ENCODE measurements at regions not wholly inside any gene's neighbourhood (a gene's known extent, or its start where the extent isn't known, plus 50 kb on each side); places are given as distances from the start of the nearest gene placed in this dataset.
A peak's percentile ranks its signal among the peaks of the same experiment; 100 is the strongest.

DNA sequence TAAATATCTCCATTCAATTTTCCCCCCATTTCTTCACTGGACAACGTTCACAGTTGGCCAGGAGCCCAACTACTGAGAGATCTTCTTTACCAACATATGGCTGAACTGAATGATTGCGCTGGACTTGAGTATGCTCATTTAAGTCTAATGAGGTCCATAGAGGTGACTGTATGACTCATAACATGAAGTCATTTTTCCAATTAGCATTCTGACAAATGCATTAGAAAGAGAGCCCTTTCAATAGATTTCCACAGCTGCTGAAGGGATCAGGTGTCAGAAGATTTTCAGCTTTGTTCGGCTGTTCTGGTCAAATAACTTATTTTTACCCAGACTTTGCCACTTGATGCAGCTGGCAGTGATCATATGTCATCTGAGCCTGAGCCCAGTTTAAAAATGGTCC is 438.0 kb downstream of the ETV1 start:
- no peaks in the 10 kb centered on the region for H4K20me1 ChIP-seq (ENCODE audit: low read depth, low read length)

DNA sequence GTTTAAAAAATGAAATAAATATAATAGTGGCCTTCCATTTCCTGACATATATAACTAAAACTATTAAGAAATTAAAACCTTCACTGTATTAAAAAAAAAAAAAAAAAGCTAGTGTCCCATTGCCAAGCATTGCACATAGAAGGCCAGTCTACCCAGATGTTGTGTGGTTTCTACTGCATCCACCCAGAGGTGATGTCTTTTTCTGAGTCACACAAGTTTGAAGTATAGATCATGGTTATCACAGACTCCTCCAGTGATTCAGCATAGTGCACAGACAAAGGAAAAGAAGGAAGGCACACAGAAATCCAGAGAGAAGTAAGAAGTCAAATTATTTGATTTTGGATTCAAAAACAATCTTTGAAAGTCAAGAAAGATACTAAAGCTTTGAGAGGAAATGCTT is 429.0 kb downstream of the ETV1 start:
- no peaks in the 10 kb centered on the region for H3K9me3 ChIP-seq (ENCODE audit: insufficient read depth, low read length)
- no peaks in the 10 kb centered on the region for H3K79me2 ChIP-seq (ENCODE audit: insufficient read depth, low read length)
- H4K20me1 ChIP-seq (ENCODE audit: low read depth, low read length), result no peaks in the 10 kb centered on the region
- H3K4me3 ChIP-seq (ENCODE audit: insufficient read depth, low read length, poor library complexity, severe bottlenecking), result no peak overlapping the region
- no peak overlapping the region for H3K9ac ChIP-seq (ENCODE audit: low read length)
- peak overlapping the region; percentile 28 for H2AFZ ChIP-seq (ENCODE audit: low read depth, low read length, severe bottlenecking)
- no peak overlapping the region for H3K4me2 ChIP-seq (ENCODE audit: low read depth, low read length, poor library complexity, severe bottlenecking)
- TF ChIP-seq EZH2phosphoT487 (conservative IDR thresholded peaks at IDR 0.05; ENCODE audit: low read length), result no peak
- TF ChIP-seq, protein P1, sequence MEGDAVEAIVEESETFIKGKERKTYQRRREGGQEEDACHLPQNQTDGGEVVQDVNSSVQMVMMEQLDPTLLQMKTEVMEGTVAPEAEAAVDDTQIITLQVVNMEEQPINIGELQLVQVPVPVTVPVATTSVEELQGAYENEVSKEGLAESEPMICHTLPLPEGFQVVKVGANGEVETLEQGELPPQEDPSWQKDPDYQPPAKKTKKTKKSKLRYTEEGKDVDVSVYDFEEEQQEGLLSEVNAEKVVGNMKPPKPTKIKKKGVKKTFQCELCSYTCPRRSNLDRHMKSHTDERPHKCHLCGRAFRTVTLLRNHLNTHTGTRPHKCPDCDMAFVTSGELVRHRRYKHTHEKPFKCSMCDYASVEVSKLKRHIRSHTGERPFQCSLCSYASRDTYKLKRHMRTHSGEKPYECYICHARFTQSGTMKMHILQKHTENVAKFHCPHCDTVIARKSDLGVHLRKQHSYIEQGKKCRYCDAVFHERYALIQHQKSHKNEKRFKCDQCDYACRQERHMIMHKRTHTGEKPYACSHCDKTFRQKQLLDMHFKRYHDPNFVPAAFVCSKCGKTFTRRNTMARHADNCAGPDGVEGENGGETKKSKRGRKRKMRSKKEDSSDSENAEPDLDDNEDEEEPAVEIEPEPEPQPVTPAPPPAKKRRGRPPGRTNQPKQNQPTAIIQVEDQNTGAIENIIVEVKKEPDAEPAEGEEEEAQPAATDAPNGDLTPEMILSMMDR (IDR thresholded peaks at IDR 0.05; ENCODE audit: insufficient read depth, low read length, poor library complexity, severe bottlenecking), result no peak
- no peaks in the 10 kb centered on the region; the same call in 1 of the 2 replicates for H3F3A ChIP-seq (ENCODE audit: insufficient read depth)
- no peaks in the 10 kb centered on the region for H3K27me3 ChIP-seq (ENCODE audit: low read length)
- H3K9me2 ChIP-seq (replicated peaks; ENCODE audit: insufficient read depth, low read length), result no peaks in the 10 kb centered on the region
- H3K27ac ChIP-seq (ENCODE audit: low read depth, low read length), result no peak overlapping the region
- no peaks in the 10 kb centered on the region for H3K36me3 ChIP-seq (ENCODE audit: low read length)

More for the DNA sequence above, 438.0 kb downstream of the ETV1 start:
- TF ChIP-seq EZH2phosphoT487 (conservative IDR thresholded peaks at IDR 0.05; ENCODE audit: low read length), result no peak
- TF ChIP-seq, protein P1 (IDR thresholded peaks at IDR 0.05; ENCODE audit: insufficient read depth, low read length, poor library complexity, severe bottlenecking), result no peak
- Histone ChIP-seq H3K4me2 (ENCODE audit: low read depth, low read length, poor library complexity, severe bottlenecking) (no peak overlapping the region), H3K27ac (ENCODE audit: low read depth, low read length) (no peak overlapping the region), H3K9me3 (ENCODE audit: insufficient read depth, low read length) (no peaks in the 10 kb centered on the region), H3K4me3 (ENCODE audit: insufficient read depth, low read length, poor library complexity, severe bottlenecking) (no peak overlapping the region), H3K9ac (ENCODE audit: low read length) (no peak overlapping the region), H3K79me2 (ENCODE audit: insufficient read depth, low read length) (no peaks in the 10 kb centered on the region), H3K9me2 (replicated peaks; ENCODE audit: insufficient read depth, low read length) (no peaks in the 10 kb centered on the region), H2AFZ (ENCODE audit: low read depth, low read length, severe bottlenecking) (no peak overlapping the region), H3K36me3 (ENCODE audit: low read length) (0 out of 2 replicates have a peak, but pooled peaks cover 3% of the 10 kb centered on the region), H3K27me3 (ENCODE audit: low read length) (no peaks in the 10 kb centered on the region), H3F3A (ENCODE audit: insufficient read depth) (no peaks in the 10 kb centered on the region)

DNA sequence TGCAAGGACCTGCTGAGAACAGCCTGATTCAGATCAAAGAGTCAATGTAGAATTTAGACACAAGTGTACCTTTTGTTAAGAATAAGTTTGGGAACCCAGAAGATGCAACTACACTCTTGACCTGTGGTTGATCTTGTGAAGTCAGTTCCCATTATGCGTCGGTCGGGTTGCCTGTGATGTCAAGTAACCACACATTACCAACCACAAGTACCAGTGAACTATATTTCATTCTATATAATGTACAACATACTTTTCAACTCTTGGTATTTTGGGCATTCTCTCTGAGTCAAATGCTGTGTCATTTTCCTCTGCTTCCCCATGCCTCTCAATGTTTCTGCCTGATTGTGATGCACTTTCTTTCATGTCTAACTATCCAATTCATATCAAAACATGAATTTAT is 426.2 kb downstream of the ETV1 start:
- Histone ChIP-seq H3K79me2 (ENCODE audit: insufficient read depth, low read length) (no peaks in the 10 kb centered on the region), H3K9me3 (ENCODE audit: insufficient read depth, low read length) (no peaks in the 10 kb centered on the region), H3K9me2 (replicated peaks; ENCODE audit: insufficient read depth, low read length) (no peaks in the 10 kb centered on the region), H2AFZ (ENCODE audit: low read depth, low read length, severe bottlenecking) (no peak overlapping the region), H3K27ac (ENCODE audit: low read depth, low read length) (no peak overlapping the region), H3K27me3 (ENCODE audit: low read length) (no peaks in the 10 kb centered on the region), H3K36me3 (ENCODE audit: low read length) (no peaks in the 10 kb centered on the region), H4K20me1 (ENCODE audit: low read depth, low read length) (no peaks in the 10 kb centered on the region; the same call in 1 of the 2 replicates), H3K4me2 (ENCODE audit: low read depth, low read length, poor library complexity, severe bottlenecking) (no peak overlapping the region), H3K9ac (ENCODE audit: low read length) (no peak overlapping the region), H3F3A (ENCODE audit: insufficient read depth) (no peaks in the 10 kb centered on the region; the same call in 1 of the 2 replicates), H3K4me3 (ENCODE audit: insufficient read depth, low read length, poor library complexity, severe bottlenecking) (no peak overlapping the region)
- TF ChIP-seq EZH2phosphoT487 (conservative IDR thresholded peaks at IDR 0.05; ENCODE audit: low read length), result no peak
- TF ChIP-seq, protein P1 (IDR thresholded peaks at IDR 0.05; ENCODE audit: insufficient read depth, low read length, poor library complexity, severe bottlenecking), result no peak

Measured in SU-DHL-6 (cell line).